HG03196 (cell line): ENCODE measurements at regions not wholly inside any gene's neighbourhood (a gene's known extent, or its start where the extent isn't known, plus 50 kb on each side); places are given as distances from the start of the nearest gene placed in this dataset.

Experiments
- ATAC-seq: cut with Tn5 transposase; IDR thresholded peaks from one replicate; pipeline ENCODE4 v1.9.1; 2021; ENCODE audit not compliant: unreplicated experiment

- no peak for ATAC-seq
These were observed 800.0 kb upstream of the PIK3C3 start for GRCh38 chr18:41155025-41155424.

- ATAC-seq, result no peak
These were observed 801.2 kb upstream of the PIK3C3 start for GRCh38 chr18:41153871-41154270.

- no peak for ATAC-seq
These were observed 804.7 kb upstream of the PIK3C3 start for GRCh38 chr18:41150316-41150715.

GRCh38 chr18:41146301-41146700, 808.7 kb upstream of the PIK3C3 start:
- no peak for ATAC-seq

GRCh38 chr18:41145516-41145915, 809.5 kb upstream of the PIK3C3 start:
- ATAC-seq, result no peak

- no peak for ATAC-seq
These were observed 810.6 kb upstream of the PIK3C3 start for GRCh38 chr18:41144441-41144840.

GRCh38 chr18:41140506-41140905, 814.5 kb upstream of the PIK3C3 start:
- no peak for ATAC-seq

GRCh38 chr18:41135146-41135545, 819.9 kb upstream of the PIK3C3 start:
- no peak for ATAC-seq

GRCh38 chr18:41134426-41134825, 820.6 kb upstream of the PIK3C3 start:
- no peak for ATAC-seq

GRCh38 chr18:41131050-41131449, 824.0 kb upstream of the PIK3C3 start:
- ATAC-seq, result no peak

GRCh38 chr18:41128545-41128944, 826.5 kb upstream of the PIK3C3 start:
- ATAC-seq, result no peak

GRCh38 chr18:41128126-41128525, 826.9 kb upstream of the PIK3C3 start:
- no peak for ATAC-seq

GRCh38 chr18:41126541-41127235, 828.3 kb upstream of the PIK3C3 start:
- no peak for ATAC-seq

GRCh38 chr18:41121116-41121826, 833.8 kb upstream of the PIK3C3 start:
- ATAC-seq, result no peak

- no peak for ATAC-seq
These were observed 836.0 kb upstream of the PIK3C3 start for GRCh38 chr18:41119031-41119430.

GRCh38 chr18:41113885-41114482, 841.0 kb upstream of the PIK3C3 start:
- ATAC-seq, result no peak

GRCh38 chr18:41099451-41099850, 855.6 kb upstream of the PIK3C3 start:
- no peak for ATAC-seq

- no peak for ATAC-seq
These were observed 858.5 kb upstream of the PIK3C3 start for GRCh38 chr18:41096504-41096903.

- no peak for ATAC-seq
These were observed 878.0 kb upstream of the PIK3C3 start for GRCh38 chr18:41077076-41077475.

- ATAC-seq, result no peak
These were observed 879.8 kb upstream of the PIK3C3 start for GRCh38 chr18:41075212-41075611.

GRCh38 chr18:41073372-41073954, 881.6 kb upstream of the PIK3C3 start:
- no peak for ATAC-seq

- no peak for ATAC-seq
These were observed 882.1 kb upstream of the PIK3C3 start for GRCh38 chr18:41072946-41073345.
